Panc1 (cell line): ENCODE measurements at regions not wholly inside any gene's neighbourhood (a gene's known extent, or its start where the extent isn't known, plus 50 kb on each side); places are given as distances from the start of the nearest gene placed in this dataset.

Experiments
- CTCF ChIP-seq: fragments of 450-650 bp; IDR thresholded peaks from 2 replicates; pipeline ENCODE4 v1.5.1; 2017; ENCODE audit warnings: mild to moderate bottlenecking
- POLR2AphosphoS5 ChIP-seq: IDR thresholded peaks from 2 replicates; pipeline ENCODE4 v1.6.1; 2012; ENCODE audit warnings: mild to moderate bottlenecking, low read depth, low read length, moderate library complexity
- REST ChIP-seq, 2 experiments: IDR thresholded peaks; 2 replicates each; pipeline ENCODE4 v1.6.1; 2011 to 2012; ENCODE audit warnings: low read depth in 2 of 2, control low read depth in 1 of 2, low read length in 1 of 2, mild to moderate bottlenecking in 1 of 2, moderate library complexity in 1 of 2; ENCODE audit not compliant: insufficient read depth in 1 of 2
- SIN3A ChIP-seq: IDR thresholded peaks from 2 replicates; pipeline ENCODE4 v1.6.1; 2012; ENCODE audit warnings: low read depth, mild to moderate bottlenecking, low read length, moderate library complexity, borderline replicate concordance; ENCODE audit not compliant: insufficient read depth
- TCF7L2 ChIP-seq: IDR thresholded peaks from 2 replicates; pipeline ENCODE4 v1.6.1; 2011; ENCODE audit warnings: mild to moderate bottlenecking, low read depth, low read length, inconsistent platforms

GRCh38 chr18:1150344-1150743, 245.7 kb downstream of the ADCYAP1 start:
- no peak for TF ChIP-seq CTCF
- TF ChIP-seq REST (IDR thresholded peaks at IDR 0.05; ENCODE audit: insufficient read depth in 1 of 2, low read depth in 2 of 2, low read length in 1 of 2), result no peak
- TF ChIP-seq POLR2AphosphoS5, result no peak
- no peak for TF ChIP-seq TCF7L2
- no peak for TF ChIP-seq SIN3A
